Endothelial cell of umbilical vein (primary cell): ENCODE measurements at regions not wholly inside any gene's neighbourhood (a gene's known extent, or its start where the extent isn't known, plus 50 kb on each side); places are given as distances from the start of the nearest gene placed in this dataset.

Experiments used
- BruUV-seq: library from RNA; stranded (reverse); fragments of 400-500 nt; replicated peaks from 2 replicates; lab custom pipeline; 2021; lab: Mats Ljungman, UMichigan
- CTCF ChIA-PET: fragments of 300-600, 350-600 bp; sonication (Branson Sonifier 250); formaldehyde crosslinking; loops from one replicate; lab custom pipeline; 2021; ENCODE audit warnings: antibody characterized with exemption, inconsistent platforms; lab: Charles Lee
- POLR2A ChIA-PET: fragments of 300-600, 350-600 bp; sonication (Branson Sonifier 250); formaldehyde crosslinking; loops from one replicate; lab custom pipeline; 2021; ENCODE audit warnings: antibody characterized with exemption, inconsistent platforms; lab: Charles Lee
- DNase-seq: peaks from one replicate; pipeline ENCODE4 v3.0.0-alpha.2; 2011; ENCODE audit warnings: low read depth, low spot score
- FAIRE-seq: peaks from 2 replicates; lab custom pipeline; 2011; peaks lifted over from hg19 to GRCh38; lab: Jason Lieb, UNC
- H2AFZ ChIP-seq: 2 replicates; pipeline ENCODE4 v1.6.0; 2012; ENCODE audit warnings: low read depth, low read length, control low read depth, inconsistent platforms
- H3K27ac ChIP-seq: 2 replicates; pipeline ENCODE4 v1.5.1; 2011; ENCODE audit warnings: low read depth, mild to moderate bottlenecking, control low read depth, low read length, moderate library complexity; ENCODE audit not compliant: insufficient read depth
- H3K27me3 ChIP-seq, 2 experiments: 2 replicates each; pipeline versions ENCODE4 v1.6.0 to v1.6.1; 2011; ENCODE audit warnings: low read length in 2 of 2, mixed read lengths in 1 of 2; ENCODE audit not compliant: control insufficient read depth in 2 of 2, insufficient read depth in 2 of 2
- H3K36me3 ChIP-seq, 2 experiments: 2 replicates in 1 of 2; 3 replicates in 1 of 2; pipeline ENCODE4 v1.5.1; 2011; ENCODE audit warnings: low read length in 2 of 2, mild to moderate bottlenecking in 1 of 2, moderate library complexity in 1 of 2; ENCODE audit not compliant: control insufficient read depth in 2 of 2, insufficient read depth in 2 of 2; ENCODE audit errors: extremely low read depth in 1 of 2
- H3K4me1 ChIP-seq: 3 replicates; pipeline ENCODE4 v1.5.1; 2011; ENCODE audit warnings: mild to moderate bottlenecking, low read length; ENCODE audit not compliant: control insufficient read depth, insufficient read depth; ENCODE audit errors: extremely low read depth
- H3K4me2 ChIP-seq: 2 replicates; pipeline ENCODE4 v1.6.1; 2011; ENCODE audit warnings: low read length, control low read depth, mixed read lengths; ENCODE audit not compliant: insufficient read depth
- H3K4me3 ChIP-seq, 3 experiments: fragments of 200-600 bp in 1 of 3; sonication (generic), shearing (Covaris generic) in 1 of 3; replicated peaks in 1 of 3; 2 replicates each; pipeline ENCODE4 v1.5.1; 2011 to 2016; ENCODE audit warnings: control low read depth in 3 of 3, low read length in 3 of 3, mild to moderate bottlenecking in 2 of 3, inconsistent platforms in 1 of 3, low read depth in 1 of 3, moderate library complexity in 1 of 3; ENCODE audit not compliant: insufficient read depth in 1 of 3
- H3K79me2 ChIP-seq: 2 replicates; pipeline ENCODE4 v1.6.0; 2012; ENCODE audit warnings: low read length, inconsistent platforms; ENCODE audit not compliant: control insufficient read depth, insufficient read depth
- H3K9ac ChIP-seq: replicated peaks from 2 replicates; pipeline ENCODE3; 2011; ENCODE audit warnings: low read length, control low read depth; ENCODE audit not compliant: insufficient read depth; ENCODE audit errors: extremely low read depth
- H3K9me1 ChIP-seq: replicated peaks from 3 replicates; pipeline ENCODE4 v1.6.0; 2011; ENCODE audit warnings: mild to moderate bottlenecking, low read length; ENCODE audit not compliant: control insufficient read depth, insufficient read depth; ENCODE audit errors: extremely low read depth
- H3K9me3 ChIP-seq: replicated peaks from 2 replicates; pipeline ENCODE4 v1.5.1; 2012; ENCODE audit warnings: low read length, inconsistent platforms; ENCODE audit not compliant: control insufficient read depth, insufficient read depth
- H4K20me1 ChIP-seq: replicated peaks from 2 replicates; pipeline ENCODE3; 2011; ENCODE audit warnings: mild to moderate bottlenecking, low read length; ENCODE audit not compliant: control insufficient read depth, insufficient read depth; ENCODE audit errors: extremely low read depth
- EZH2 ChIP-seq: IDR thresholded peaks from 2 replicates; pipeline ENCODE4 v1.6.1; 2012; ENCODE audit warnings: borderline replicate concordance, low read depth, mild to moderate bottlenecking, moderate library complexity, low read length, inconsistent platforms; ENCODE audit not compliant: severe bottlenecking
- FOS ChIP-seq: IDR thresholded peaks from 2 replicates; pipeline ENCODE4 v1.6.1; 2011; ENCODE audit warnings: mild to moderate bottlenecking, low read length, moderate library complexity, borderline replicate concordance; ENCODE audit not compliant: insufficient read depth
- GATA2 ChIP-seq: IDR thresholded peaks from 2 replicates; pipeline ENCODE4 v1.7.0; 2011; ENCODE audit warnings: low read depth, mild to moderate bottlenecking, moderate library complexity, mixed read lengths, low read length; ENCODE audit not compliant: insufficient read length, insufficient read depth
- JUN ChIP-seq: IDR thresholded peaks from 2 replicates; pipeline ENCODE4 v1.6.1; 2011; ENCODE audit warnings: borderline replicate concordance, low read depth; ENCODE audit not compliant: insufficient read length, insufficient read depth
- MYC ChIP-seq: IDR thresholded peaks from one replicate; pipeline ENCODE4 v1.6.1; 2011; ENCODE audit warnings: mild to moderate bottlenecking, low read depth, low read length
- POLR2A ChIP-seq: IDR thresholded peaks from 2 replicates; pipeline ENCODE4 v1.6.1; 2012; ENCODE audit warnings: low read depth, mild to moderate bottlenecking, control low read depth, low read length
- POLR2AphosphoS5 ChIP-seq: IDR thresholded peaks from 2 replicates; pipeline ENCODE4 v1.6.1; 2012; ENCODE audit warnings: low read depth, mild to moderate bottlenecking, control low read depth, low read length, moderate library complexity; ENCODE audit not compliant: insufficient read depth
- dilution Hi-C: fragments of 300-500 bp; cut with MboI; formaldehyde crosslinking; loops from one replicate; pipeline ENCODE4 v1.15.0; 2019; ENCODE audit warnings: low sequenced_read_pairs; ENCODE audit not compliant: extremely low pct_ligation_motif_present
- intact Hi-C: fragments of 100-400 bp; cut with micrococcal nuclease; formaldehyde crosslinking; loops from one replicate; pipeline ENCODE4 v1.10.0; 2022
- TF ChIP-seq, protein P1 (sequence below): IDR thresholded peaks from 2 replicates; pipeline ENCODE4 v1.6.1; 2011; ENCODE audit not compliant: insufficient read depth, insufficient read length
- TF ChIP-seq, protein P2 (sequence below), 2 donors: IDR thresholded peaks; 1 replicate in 1 of 2; 2 replicates in 1 of 2; pipeline ENCODE4 v1.5.1; 2011; ENCODE audit warnings: low read length in 2 of 2, mild to moderate bottlenecking in 2 of 2, moderate library complexity in 2 of 2, control low read depth in 1 of 2, inconsistent platforms in 1 of 2, low read depth in 1 of 2; ENCODE audit not compliant: insufficient read depth in 1 of 2; ENCODE audit errors: extremely low read depth in 1 of 2

- no peaks in the 10 kb centered on the region for H3K9me3 ChIP-seq
- FAIRE-seq (no peak), DNase-seq (no peak)
- no peak overlapping the region for H3K27ac ChIP-seq
- no peaks in the 10 kb centered on the region for H3K36me3 ChIP-seq
- no TSS peak for BruUV-seq
- POLR2A ChIA-PET = no interaction called here
- H4K20me1 ChIP-seq = no peaks in the 10 kb centered on the region
- intact Hi-C loops (no loop called here), dilution Hi-C loops (no loop called here)
- no peak overlapping the region for H3K4me3 ChIP-seq
- TF ChIP-seq, protein P1, sequence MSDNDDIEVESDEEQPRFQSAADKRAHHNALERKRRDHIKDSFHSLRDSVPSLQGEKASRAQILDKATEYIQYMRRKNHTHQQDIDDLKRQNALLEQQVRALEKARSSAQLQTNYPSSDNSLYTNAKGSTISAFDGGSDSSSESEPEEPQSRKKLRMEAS = no peak
- TF ChIP-seq, protein P2, sequence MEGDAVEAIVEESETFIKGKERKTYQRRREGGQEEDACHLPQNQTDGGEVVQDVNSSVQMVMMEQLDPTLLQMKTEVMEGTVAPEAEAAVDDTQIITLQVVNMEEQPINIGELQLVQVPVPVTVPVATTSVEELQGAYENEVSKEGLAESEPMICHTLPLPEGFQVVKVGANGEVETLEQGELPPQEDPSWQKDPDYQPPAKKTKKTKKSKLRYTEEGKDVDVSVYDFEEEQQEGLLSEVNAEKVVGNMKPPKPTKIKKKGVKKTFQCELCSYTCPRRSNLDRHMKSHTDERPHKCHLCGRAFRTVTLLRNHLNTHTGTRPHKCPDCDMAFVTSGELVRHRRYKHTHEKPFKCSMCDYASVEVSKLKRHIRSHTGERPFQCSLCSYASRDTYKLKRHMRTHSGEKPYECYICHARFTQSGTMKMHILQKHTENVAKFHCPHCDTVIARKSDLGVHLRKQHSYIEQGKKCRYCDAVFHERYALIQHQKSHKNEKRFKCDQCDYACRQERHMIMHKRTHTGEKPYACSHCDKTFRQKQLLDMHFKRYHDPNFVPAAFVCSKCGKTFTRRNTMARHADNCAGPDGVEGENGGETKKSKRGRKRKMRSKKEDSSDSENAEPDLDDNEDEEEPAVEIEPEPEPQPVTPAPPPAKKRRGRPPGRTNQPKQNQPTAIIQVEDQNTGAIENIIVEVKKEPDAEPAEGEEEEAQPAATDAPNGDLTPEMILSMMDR (IDR thresholded peaks at IDR 0.05; ENCODE audit: extremely low read depth in 1 of 2, insufficient read depth in 1 of 2, low read depth in 1 of 2, low read length in 2 of 2) = no peak
- TF ChIP-seq FOS (no peak), POLR2A (no peak), EZH2 (no peak), GATA2 (no peak), JUN (no peak), MYC (no peak), POLR2AphosphoS5 (no peak)
- CTCF ChIA-PET = no interaction called here
- no peaks in the 10 kb centered on the region for H3K4me1 ChIP-seq
- no peak overlapping the region for H3K9ac ChIP-seq
- H3K9me1 ChIP-seq = no peaks in the 10 kb centered on the region
- H3K4me2 ChIP-seq = no peak overlapping the region
- no peaks in the 10 kb centered on the region for H3K27me3 ChIP-seq
- H2AFZ ChIP-seq = no peak overlapping the region
- H3K79me2 ChIP-seq = no peaks in the 10 kb centered on the region
Observed at GRCh38 chr20:48536206-48536605, 291.6 kb downstream of the PREX1 start.
